GM13976 (cell line): ENCODE measurements at regions not wholly inside any gene's neighbourhood (a gene's known extent, or its start where the extent isn't known, plus 50 kb on each side); places are given as distances from the start of the nearest gene placed in this dataset.

Source experiments
- DNase-seq: peaks from one replicate; pipeline ENCODE4 v3.0.0; 2012; ENCODE audit warnings: low spot score
- in situ Hi-C: fragments of 300-500 bp; cut with MboI; formaldehyde crosslinking; loops from one replicate; pipeline ENCODE4 v1.12.0; 2022; ENCODE audit warnings: low sequenced_read_pairs, mixed read lengths, inconsistent platforms; ENCODE audit not compliant: unreplicated experiment
- TF ChIP-seq, protein P1 (sequence below): IDR thresholded peaks from 2 replicates; pipeline ENCODE4 v1.5.1; 2012; ENCODE audit warnings: borderline replicate concordance, mild to moderate bottlenecking; ENCODE audit not compliant: insufficient read depth; ENCODE audit errors: extremely low read depth, missing control alignments, control extremely low read depth

DNA sequence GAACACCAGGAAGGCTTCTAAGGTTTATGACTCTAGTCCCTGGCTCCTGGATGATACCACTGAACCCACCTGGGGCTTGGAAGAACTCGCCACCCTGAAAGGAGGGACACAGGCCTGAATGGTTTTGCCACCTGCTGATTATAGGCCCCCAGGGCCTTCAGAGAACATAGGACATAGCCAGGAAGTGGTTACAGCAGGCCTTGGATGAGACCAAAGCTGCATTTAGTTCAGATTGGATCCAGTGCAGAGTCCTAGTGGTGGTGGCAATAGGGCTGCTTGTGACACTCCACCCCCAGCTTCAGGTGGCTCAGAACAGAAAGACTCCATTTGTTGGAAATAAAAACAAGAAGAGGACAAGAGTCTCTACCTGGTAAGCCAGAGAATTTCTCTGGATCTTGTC, 101.6 kb upstream of the PLPPR5 start:
- in situ Hi-C loops, result no loop called here
- TF ChIP-seq, protein P1, sequence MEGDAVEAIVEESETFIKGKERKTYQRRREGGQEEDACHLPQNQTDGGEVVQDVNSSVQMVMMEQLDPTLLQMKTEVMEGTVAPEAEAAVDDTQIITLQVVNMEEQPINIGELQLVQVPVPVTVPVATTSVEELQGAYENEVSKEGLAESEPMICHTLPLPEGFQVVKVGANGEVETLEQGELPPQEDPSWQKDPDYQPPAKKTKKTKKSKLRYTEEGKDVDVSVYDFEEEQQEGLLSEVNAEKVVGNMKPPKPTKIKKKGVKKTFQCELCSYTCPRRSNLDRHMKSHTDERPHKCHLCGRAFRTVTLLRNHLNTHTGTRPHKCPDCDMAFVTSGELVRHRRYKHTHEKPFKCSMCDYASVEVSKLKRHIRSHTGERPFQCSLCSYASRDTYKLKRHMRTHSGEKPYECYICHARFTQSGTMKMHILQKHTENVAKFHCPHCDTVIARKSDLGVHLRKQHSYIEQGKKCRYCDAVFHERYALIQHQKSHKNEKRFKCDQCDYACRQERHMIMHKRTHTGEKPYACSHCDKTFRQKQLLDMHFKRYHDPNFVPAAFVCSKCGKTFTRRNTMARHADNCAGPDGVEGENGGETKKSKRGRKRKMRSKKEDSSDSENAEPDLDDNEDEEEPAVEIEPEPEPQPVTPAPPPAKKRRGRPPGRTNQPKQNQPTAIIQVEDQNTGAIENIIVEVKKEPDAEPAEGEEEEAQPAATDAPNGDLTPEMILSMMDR, result no peak
- DNase-seq, result no peak

DNA sequence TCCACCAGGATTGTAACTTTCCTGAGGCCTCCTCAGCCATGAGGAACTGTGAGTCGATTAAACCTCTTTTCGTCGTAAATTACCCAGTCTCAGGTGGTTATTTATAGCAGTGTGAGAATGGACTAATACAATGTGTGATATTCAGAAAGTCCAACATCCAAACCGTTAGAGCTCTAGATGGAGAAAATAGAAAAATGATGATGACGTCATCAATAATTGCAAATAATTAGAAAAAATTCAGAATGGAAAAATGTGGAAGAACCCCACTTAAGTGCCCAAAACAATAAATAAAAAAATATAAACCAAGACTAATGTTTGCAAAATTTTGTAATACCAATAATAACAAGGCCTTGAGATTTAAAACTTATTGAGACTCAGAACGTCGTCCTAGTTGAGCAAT, 103.0 kb upstream of the PLPPR5 start:
- TF ChIP-seq, protein P1, result no peak
- DNase-seq, result no peak
- in situ Hi-C loops, result no loop called here

DNA sequence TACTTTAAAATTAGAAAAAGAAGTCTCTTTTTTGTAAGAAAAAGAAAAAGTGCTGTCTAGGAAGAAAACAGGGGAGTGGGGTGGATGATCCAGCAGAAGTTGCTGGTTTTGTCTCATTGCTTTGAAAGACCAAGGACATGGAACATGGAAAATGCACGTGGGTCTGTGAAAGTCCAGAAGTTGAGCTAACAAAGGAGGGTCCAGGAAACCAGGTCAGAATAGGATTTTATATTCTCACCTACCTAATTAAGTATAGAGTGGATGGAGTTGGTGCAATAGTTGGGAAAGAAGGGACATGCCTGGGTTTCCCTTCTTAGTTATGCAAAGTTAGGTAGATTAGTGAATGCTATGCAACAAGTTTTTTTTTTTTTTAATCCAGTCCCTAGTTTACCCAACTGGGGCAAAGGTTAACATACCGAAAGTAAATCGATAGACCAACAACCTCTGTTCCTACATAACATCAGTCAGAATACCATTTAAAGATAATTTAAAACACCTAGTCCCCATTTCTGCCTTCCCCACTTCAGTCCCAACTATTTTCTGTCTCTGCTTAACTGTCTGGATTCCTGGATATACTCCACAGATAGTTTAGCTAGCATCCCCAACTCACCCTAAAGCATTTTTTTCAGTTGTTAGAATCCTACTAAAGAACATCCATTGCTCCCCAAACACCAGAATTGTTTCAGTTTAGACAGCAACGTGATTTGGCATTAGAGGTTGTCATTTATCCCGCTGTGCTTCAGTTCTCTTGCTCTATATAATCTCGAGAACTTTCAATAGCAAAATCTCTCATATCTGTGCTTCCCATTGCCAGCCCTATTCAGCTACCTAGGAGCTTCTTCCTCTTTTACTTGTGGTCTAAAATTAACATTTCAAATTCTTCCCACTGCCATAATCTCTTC, 105.7 kb upstream of the PLPPR5 start:
- no peak for DNase-seq
- in situ Hi-C loops, result no loop called here
- TF ChIP-seq, protein P1, result no peak

DNA sequence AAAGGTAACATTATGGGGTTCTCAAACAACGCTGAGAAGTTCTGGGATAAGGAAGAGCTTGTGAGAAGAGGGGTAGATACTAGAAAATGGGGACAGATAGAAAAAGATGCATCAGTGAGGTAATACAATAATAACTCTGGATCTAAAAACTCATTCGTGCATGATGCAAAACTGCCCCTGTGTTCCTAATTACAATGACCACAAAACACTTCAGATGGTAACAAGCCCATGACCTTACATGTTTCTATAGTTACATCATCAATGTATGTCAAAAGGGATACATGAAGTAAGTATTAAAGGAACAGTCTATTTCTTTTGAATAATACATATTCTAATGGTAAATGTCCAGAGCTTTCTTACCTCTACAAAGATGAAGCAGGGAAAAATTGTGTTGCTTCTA, 110.6 kb upstream of the PLPPR5 start:
- DNase-seq, result no peak
- TF ChIP-seq, protein P1, result no peak
- in situ Hi-C loops, result no loop called here

DNA sequence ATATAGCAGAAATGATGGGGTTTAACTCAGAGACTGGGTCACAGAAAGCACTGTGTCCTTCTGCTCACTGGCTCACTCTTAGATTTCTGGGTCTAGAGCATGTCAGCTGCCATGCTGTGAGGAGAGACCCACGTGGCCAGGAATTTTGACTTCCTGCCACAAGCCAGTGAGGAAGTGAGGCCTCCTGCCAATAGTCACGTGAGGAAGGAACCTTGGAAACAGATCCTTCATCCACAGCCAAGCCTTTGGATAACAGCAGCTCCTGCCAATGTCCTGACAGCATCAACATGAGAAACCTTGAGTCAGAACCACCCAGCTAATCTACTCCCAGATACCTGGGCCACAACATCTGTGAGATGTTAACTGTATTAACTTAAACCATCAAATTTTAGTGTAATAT, 114.5 kb upstream of the PLPPR5 start:
- DNase-seq, result no peak
- in situ Hi-C loops, result no loop called here
- TF ChIP-seq, protein P1, result no peak

DNA sequence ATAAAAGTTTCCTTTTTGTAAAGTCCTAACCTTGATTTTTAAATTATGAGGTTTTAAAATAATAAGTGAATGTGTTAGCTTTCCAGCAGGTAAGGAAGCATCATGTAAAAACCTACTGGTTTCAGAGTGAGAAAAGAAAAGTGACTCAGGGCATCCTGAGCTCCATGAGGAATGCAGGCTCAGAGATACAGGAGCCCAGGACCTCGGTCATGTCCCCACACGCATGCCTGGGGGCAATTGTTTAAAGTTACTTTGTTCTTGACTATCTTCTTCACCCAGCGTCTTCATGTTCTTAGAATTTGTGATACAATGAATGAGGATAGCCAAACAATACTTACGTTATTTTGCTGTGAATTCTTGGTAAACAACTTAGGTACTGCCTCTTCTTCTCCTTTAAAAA, 117.4 kb upstream of the PLPPR5 start:
- in situ Hi-C loops, result no loop called here
- DNase-seq, result no peak
- TF ChIP-seq, protein P1, result no peak
